Thymus (tissue), 11 donors: ENCODE measurements at regions not wholly inside any gene's neighbourhood (a gene's known extent, or its start where the extent isn't known, plus 50 kb on each side); places are given as distances from the start of the nearest gene placed in this dataset.

Experiments used
- DNase-seq, 9 donors: peaks; one replicate each; pipeline ENCODE4 v3.0.0-alpha.2; 2013; ENCODE audit warnings: low spot score in 9 of 9, low read depth in 6 of 9, missing footprints in 1 of 9
- H3K27ac ChIP-seq, 2 donors: one replicate each; pipeline ENCODE4 v1.5.1; 2013; ENCODE audit warnings: control low read depth in 1 of 2, low read depth in 1 of 2, low read length in 1 of 2, mild to moderate bottlenecking in 1 of 2, moderate library complexity in 1 of 2
- H3K27me3 ChIP-seq, 2 donors: one replicate each; pipeline ENCODE4 v1.5.1; 2013; ENCODE audit warnings: low read length in 1 of 2; ENCODE audit not compliant: control insufficient read depth in 2 of 2, insufficient read depth in 1 of 2
- H3K36me3 ChIP-seq, 2 donors: one replicate each; pipeline ENCODE4 v1.5.1; 2013; ENCODE audit warnings: low read length in 1 of 2, mild to moderate bottlenecking in 1 of 2, moderate library complexity in 1 of 2; ENCODE audit not compliant: control insufficient read depth in 2 of 2, insufficient read depth in 2 of 2
- H3K4me1 ChIP-seq, 2 donors: one replicate each; pipeline ENCODE4 v1.5.1; 2013; ENCODE audit warnings: low read length in 2 of 2; ENCODE audit not compliant: control insufficient read depth in 2 of 2, insufficient read depth in 2 of 2
- H3K4me3 ChIP-seq, 2 donors: one replicate each; pipeline ENCODE4 v1.5.1; 2013; ENCODE audit warnings: low read length in 2 of 2, control low read depth in 1 of 2, mild to moderate bottlenecking in 1 of 2
- H3K9me3 ChIP-seq, 2 donors: one replicate each; pipeline ENCODE4 v1.5.1; 2013; ENCODE audit warnings: low read length in 1 of 2, mild to moderate bottlenecking in 1 of 2; ENCODE audit not compliant: control insufficient read depth in 2 of 2, insufficient read depth in 1 of 2
- WGBS: extraction: QIAGEN DNeasy Blood & Tissue Kit; methylation state at CpG from one replicate; pipeline ENCODE4 v1.1.7; 2013; 5-methylcytosine and 5-hydroxymethylcytosine counted together
- donor health status: healthy.

DNA sequence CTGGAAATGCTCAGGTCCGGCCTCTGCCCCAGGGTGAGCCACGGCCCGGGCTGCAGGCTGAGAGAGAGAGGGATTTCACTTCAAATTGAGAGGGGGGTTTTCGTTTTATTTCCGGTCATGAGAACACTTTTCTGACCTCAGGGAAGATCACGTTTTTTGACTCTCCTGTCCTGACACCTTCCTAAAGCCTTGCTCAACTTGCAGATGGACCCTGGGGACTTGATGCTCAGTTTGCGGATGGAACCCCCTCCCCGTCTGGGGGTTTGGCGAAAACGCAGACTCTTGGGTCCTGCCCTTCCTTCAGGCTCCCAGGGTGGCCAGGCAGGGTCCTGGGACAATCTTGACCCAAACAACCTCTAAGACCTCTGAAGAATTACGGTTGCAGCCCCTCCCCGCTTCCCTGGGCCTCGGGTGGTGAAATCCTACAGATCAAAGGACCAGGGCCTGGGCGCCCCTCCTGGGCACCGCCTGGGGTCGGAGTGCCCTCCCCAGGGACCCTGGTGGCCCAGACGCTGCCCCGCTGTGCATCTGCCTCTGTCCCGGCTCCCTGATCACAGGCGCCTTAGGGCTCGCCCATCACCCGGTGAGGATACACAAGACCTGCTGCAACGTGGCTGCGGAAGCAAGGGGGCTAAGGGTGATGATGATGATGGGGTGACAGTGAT is 148.2 kb downstream of the ERMARD start:
- Histone ChIP-seq H3K9me3 (peaks cover 0 to 5% of the 10 kb centered on the region in 2 donors), H3K27ac (no peak overlapping the region), H3K4me3 (no peak overlapping the region), H3K36me3 (no peaks in the 10 kb centered on the region), H3K27me3 (peaks cover 0 to 2% of the 10 kb centered on the region in 2 donors), H3K4me1 (no peaks in the 10 kb centered on the region)
- no peak for DNase-seq
- WGBS, result 78% methylated on average over 24 of the region's 24 CpGs

DNA sequence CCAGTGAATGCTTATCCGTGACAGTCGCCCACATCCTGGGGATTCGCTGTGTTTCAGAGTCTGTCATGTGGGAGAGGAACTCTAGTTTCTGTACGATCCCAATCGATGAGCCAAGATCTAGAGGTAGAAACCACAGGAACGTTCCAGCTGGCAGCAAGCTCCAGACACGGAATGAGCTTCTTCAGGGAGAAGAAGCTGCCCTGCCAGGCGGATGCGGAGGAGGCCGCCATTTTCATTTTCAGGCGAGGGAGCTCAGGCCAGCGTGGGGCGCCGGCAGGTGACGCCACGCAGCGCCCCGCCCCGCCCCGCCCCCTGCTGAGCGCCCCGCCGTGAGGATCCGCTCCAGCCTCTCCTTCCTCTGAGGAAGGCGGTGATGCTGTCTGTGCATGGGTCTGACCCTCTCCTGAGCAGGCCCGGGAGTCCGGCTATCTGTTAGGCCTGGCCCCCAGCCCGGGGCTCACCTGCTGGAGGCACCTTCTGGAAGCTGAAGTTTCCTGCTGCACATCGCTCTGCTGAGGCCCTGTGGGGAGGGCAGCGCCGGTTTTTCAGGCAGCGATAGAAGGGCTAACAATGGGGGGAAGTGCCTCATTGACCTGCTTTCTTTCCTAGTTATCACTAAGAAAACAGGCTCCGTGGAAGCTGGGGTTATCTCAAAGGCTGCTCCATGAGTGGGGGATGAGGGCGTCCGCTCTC is 147.5 kb downstream of the ERMARD start:
- Histone ChIP-seq H3K27ac (no peak overlapping the region), H3K4me1 (no peaks in the 10 kb centered on the region), H3K36me3 (no peaks in the 10 kb centered on the region), H3K4me3 (no peak overlapping the region), H3K27me3 (peaks cover 0 to 2% of the 10 kb centered on the region in 2 donors), H3K9me3 (peaks cover 0 to 5% of the 10 kb centered on the region in 2 donors)
- no peak for DNase-seq
- WGBS, result 75% methylated on average over 35 of the region's 35 CpGs

DNA sequence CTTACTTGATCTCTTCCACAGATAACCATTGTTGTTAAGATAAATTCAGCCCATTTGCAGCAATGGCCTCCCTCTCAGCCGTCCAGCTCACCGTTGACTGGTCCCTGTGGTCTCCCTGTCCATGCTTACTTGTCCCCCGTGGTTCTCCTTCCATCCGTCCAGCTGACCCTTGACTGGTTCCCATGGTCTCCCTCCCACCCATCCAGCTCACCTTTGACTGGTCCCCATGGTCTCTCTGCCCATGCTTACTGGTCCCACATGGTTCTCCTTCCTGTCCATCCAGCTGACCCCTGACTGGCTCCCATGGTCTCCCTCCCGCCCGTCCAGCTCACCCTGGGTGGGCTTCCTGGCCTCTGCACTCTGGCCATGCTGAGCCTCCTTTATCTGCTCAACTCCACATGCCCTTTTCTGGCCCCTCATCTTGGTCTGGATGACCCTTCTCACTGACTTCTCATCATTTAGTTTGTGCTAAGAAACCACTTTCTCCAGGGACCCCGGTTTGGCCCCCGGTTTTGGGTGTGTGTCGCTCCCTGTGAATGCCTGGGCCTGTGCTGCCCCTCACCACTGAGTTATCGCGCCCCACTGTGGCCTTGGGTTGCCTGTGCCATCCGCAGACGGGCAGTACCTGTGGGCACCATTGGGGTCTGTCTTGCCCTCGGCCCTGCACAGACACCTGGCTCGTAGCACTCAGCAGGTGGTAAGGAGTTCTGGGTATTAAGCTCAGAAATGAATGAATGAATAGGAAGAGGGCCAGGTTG is 146.4 kb downstream of the ERMARD start:
- Histone ChIP-seq H3K36me3 (no peaks in the 10 kb centered on the region), H3K27ac (no peak overlapping the region), H3K27me3 (peaks cover 0 to 2% of the 10 kb centered on the region in 2 donors), H3K9me3 (peaks cover 0 to 5% of the 10 kb centered on the region in 2 donors), H3K4me3 (no peak overlapping the region), H3K4me1 (no peaks in the 10 kb centered on the region)
- DNase-seq, result no peak
- WGBS, result 93% methylated on average over 15 of the region's 15 CpGs

DNA sequence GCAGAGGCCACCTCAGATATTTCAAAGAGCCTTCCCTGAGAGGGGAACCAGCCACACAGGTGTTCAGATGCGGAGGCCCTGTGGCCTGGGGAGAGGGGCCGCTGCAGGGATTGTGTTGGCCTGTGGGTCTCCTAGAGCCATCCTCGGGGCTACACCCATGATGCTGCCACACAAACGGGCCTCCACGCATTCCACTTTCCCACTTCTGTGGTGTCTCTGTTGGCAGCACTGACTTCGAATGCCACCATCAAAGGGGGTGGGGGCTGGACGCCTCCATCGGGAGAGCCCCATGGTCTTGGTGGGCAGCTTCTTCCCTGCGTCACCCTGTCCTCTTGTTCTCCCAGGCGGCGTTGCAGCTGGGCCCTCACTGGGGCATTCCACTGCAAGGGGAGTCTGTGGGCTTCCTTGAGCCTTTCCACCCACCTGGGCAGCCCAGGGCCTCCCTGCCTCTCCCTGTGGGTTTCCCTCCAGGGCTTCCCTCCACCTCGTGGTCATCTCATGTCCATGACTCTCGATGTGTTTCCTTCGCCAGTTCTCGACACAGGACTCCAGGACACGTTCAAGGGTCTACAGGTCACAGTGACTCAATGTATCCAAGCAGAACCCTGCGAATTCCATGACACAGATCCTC is 145.5 kb downstream of the ERMARD start:
- Histone ChIP-seq H3K4me1 (no peaks in the 10 kb centered on the region), H3K4me3 (no peak overlapping the region), H3K9me3 (peaks cover 0 to 5% of the 10 kb centered on the region in 2 donors), H3K27ac (no peak overlapping the region), H3K36me3 (no peaks in the 10 kb centered on the region), H3K27me3 (peaks cover 0 to 2% of the 10 kb centered on the region in 2 donors)
- 94% methylated on average over 17 of the region's 17 CpGs for WGBS
- DNase-seq, result no peak

DNA sequence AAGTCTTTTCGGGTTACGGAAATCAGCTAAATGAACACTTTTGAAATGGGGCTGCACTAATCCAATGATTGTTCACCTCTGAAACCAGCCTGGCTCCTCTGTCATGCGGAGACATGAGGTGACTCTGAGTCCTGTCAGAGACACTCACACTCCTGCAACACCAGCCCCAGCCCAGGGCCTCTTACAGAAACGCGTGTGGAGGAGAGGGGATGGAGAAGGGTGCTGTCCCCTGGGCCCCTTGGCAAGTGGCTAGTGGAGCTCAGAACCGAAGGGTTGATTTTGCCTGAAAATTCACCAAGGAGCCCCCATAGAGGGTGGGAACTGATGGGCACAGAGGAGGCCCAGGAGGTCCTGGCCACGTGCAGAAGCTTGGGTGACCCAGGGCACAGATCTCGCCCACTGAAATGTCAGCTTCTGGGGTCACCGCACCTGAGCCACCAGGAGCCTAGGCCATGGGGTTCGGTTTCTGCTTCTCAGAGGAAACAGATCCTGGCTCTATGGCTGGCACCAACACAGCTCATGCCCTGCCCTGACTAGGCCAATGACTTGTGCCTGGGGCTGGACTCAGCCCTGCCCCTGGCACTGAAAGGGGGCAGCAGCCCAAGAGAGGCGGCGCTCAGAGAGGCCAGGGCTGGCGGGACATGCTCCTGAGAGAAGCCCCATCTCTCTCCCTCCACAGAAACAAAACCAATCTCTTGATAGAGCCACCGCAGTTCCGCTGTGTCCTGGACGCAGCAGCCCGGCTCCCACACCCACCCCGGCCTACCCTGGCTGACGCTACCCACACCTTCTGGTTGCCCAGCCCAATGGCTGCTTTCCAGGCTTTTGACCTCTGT is 144.7 kb downstream of the ERMARD start:
- Histone ChIP-seq H3K27me3 (peaks cover 0 to 2% of the 10 kb centered on the region in 2 donors), H3K27ac (no peak overlapping the region), H3K4me1 (no peaks in the 10 kb centered on the region), H3K4me3 (no peak overlapping the region), H3K9me3 (peaks cover 2 to 5% of the 10 kb centered on the region in 2 donors), H3K36me3 (no peaks in the 10 kb centered on the region)
- WGBS, result 95% methylated on average over 19 of the region's 19 CpGs
- no peak for DNase-seq

DNA sequence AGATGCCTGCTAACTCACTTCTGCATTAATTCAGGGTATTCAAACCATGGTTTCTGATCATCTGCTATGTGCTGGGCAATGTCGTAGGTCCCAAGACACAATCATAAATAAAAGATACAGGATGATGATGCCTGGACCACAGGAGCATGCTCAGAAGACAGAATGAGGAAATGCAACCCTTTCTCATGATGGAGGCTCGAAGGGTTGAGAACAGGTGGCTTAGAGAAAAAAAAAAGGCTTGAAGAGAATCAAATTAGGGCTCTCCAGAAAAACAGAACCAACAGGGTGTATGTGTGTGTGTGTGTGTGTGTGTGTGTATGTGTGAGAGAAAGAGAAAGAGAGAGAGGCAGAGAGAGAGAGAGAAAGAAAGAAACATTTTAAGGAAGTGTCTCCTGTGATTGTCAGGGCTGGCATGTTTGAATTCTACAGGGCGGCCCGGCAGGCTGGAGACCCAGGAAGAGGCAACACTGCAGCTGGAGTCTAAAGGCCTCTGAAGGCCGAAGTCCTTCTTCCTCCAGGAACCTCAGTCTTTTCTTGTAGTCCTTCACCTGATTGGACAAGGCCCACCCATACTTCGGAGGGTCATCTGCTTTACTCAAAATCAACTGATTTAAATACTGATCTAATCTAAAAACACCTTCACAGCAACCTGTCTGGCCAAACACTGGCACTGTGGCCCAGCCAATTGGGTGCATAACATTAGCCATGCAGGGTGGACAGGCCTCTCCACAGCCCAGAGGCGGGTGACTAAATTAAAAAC is 143.8 kb downstream of the ERMARD start:
- Histone ChIP-seq H3K27me3 (peaks cover 0 to 2% of the 10 kb centered on the region in 2 donors), H3K36me3 (no peaks in the 10 kb centered on the region), H3K4me3 (no peak overlapping the region), H3K9me3 (peaks cover 2 to 5% of the 10 kb centered on the region in 2 donors), H3K4me1 (no peaks in the 10 kb centered on the region), H3K27ac (no peak overlapping the region)
- no peak for DNase-seq
- WGBS, result 71% methylated on average over 7 of the region's 7 CpGs

- DNase-seq, result no peak
- 93% methylated on average over 21 of the region's 21 CpGs for WGBS
Measured at GRCh38 chr6:169894377-169894960, 143.0 kb downstream of the ERMARD start.

DNA sequence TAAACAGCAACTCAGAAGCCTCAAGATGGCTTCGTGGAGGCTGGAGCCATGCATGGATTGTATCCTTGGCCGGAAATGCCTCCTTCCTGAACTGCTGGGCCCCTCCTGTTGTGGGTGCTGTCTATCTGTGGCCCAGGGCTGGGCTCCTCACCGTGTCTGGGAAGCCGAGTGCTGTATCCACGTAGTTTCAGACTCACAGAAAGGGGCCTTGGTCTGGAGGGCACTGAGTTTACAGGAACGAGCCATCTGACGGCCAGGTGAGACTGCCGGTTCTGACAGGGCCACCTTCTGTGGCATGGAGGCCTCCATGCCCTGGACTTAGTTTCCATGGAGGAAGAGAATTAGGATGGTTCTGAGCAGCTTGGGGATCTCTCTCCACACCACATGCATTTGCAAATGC is 142.2 kb downstream of the ERMARD start:
- 83% methylated on average over 8 of the region's 8 CpGs for WGBS
- no peak for DNase-seq
- Histone ChIP-seq H3K27ac (no peak overlapping the region), H3K4me3 (no peak overlapping the region), H3K36me3 (no peaks in the 10 kb centered on the region), H3K27me3 (peaks cover 0 to 3% of the 10 kb centered on the region in 2 donors), H3K9me3 (peaks cover 0 to 2% of the 10 kb centered on the region in 2 donors), H3K4me1 (no peaks in the 10 kb centered on the region)

More at GRCh38 chr6:169894377-169894960, 143.0 kb downstream of the ERMARD start:
- Histone ChIP-seq H3K4me3 (no peak overlapping the region), H3K27me3 (peaks cover 0 to 5% of the 10 kb centered on the region in 2 donors), H3K4me1 (no peaks in the 10 kb centered on the region), H3K9me3 (peaks cover under 1 to 2% of the 10 kb centered on the region in 2 donors), H3K36me3 (no peaks in the 10 kb centered on the region), H3K27ac (no peak overlapping the region)
